ENCODE measurements at regions not wholly inside any gene's neighbourhood (a gene's known extent, or its start where the extent isn't known, plus 50 kb on each side); places are given as distances from the start of the nearest gene placed in this dataset.

GRCh38 chr1:68570871-68571270 lies 74.0 kb upstream of the DEPDC1 start:
- TF ChIP-seq GABPA (IDR thresholded peaks at IDR 0.05; ENCODE audit: low read depth) (no peak), SPI1 (IDR thresholded peaks at IDR 0.05; ENCODE audit: borderline replicate concordance, low read depth) (no peak), CTCF (IDR thresholded peaks at IDR 0.05; ENCODE audit: insufficient read depth, low read length) (no peak), POLR2AphosphoS5 (IDR thresholded peaks at IDR 0.05; ENCODE audit: low read depth) (no peak)
- TF ChIP-seq, protein P1, sequence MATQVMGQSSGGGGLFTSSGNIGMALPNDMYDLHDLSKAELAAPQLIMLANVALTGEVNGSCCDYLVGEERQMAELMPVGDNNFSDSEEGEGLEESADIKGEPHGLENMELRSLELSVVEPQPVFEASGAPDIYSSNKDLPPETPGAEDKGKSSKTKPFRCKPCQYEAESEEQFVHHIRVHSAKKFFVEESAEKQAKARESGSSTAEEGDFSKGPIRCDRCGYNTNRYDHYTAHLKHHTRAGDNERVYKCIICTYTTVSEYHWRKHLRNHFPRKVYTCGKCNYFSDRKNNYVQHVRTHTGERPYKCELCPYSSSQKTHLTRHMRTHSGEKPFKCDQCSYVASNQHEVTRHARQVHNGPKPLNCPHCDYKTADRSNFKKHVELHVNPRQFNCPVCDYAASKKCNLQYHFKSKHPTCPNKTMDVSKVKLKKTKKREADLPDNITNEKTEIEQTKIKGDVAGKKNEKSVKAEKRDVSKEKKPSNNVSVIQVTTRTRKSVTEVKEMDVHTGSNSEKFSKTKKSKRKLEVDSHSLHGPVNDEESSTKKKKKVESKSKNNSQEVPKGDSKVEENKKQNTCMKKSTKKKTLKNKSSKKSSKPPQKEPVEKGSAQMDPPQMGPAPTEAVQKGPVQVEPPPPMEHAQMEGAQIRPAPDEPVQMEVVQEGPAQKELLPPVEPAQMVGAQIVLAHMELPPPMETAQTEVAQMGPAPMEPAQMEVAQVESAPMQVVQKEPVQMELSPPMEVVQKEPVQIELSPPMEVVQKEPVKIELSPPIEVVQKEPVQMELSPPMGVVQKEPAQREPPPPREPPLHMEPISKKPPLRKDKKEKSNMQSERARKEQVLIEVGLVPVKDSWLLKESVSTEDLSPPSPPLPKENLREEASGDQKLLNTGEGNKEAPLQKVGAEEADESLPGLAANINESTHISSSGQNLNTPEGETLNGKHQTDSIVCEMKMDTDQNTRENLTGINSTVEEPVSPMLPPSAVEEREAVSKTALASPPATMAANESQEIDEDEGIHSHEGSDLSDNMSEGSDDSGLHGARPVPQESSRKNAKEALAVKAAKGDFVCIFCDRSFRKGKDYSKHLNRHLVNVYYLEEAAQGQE (IDR thresholded peaks at IDR 0.05; ENCODE audit: insufficient replicate concordance, low read depth): no peak
- Histone ChIP-seq H3K4me3 (replicated peaks; ENCODE audit: insufficient read depth, low read length) (no peak overlapping the region), H3K27ac (replicated peaks) (no peak overlapping the region), H3K27me3 (ENCODE audit: insufficient read depth, poor library complexity, severe bottlenecking) (no peaks in the 10 kb centered on the region)
- DNase-seq (ENCODE audit: low read depth in 1 of 2, low spot score in 1 of 2): no peak

- H3K27ac ChIP-seq (replicated peaks): no peak overlapping the region
- DNase-seq (ENCODE audit: low read depth in 1 of 2, low spot score in 1 of 2): no peak
- no peak for TF ChIP-seq POLR2AphosphoS5 (IDR thresholded peaks at IDR 0.05; ENCODE audit: low read depth)
- TF ChIP-seq GABPA (IDR thresholded peaks at IDR 0.05; ENCODE audit: low read depth): no peak
- no peak for TF ChIP-seq CTCF (IDR thresholded peaks at IDR 0.05; ENCODE audit: insufficient read depth, low read length)
- no peak for TF ChIP-seq SPI1 (IDR thresholded peaks at IDR 0.05; ENCODE audit: borderline replicate concordance, low read depth)
- TF ChIP-seq, protein P1 (IDR thresholded peaks at IDR 0.05; ENCODE audit: insufficient replicate concordance, low read depth): no peak
- H3K27me3 ChIP-seq (ENCODE audit: insufficient read depth, poor library complexity, severe bottlenecking): no peaks in the 10 kb centered on the region
- no peak overlapping the region for H3K4me3 ChIP-seq (replicated peaks; ENCODE audit: insufficient read depth, low read length)
Observed at GRCh38 chr1:68571454-68572235, 74.8 kb upstream of the DEPDC1 start.

- Histone ChIP-seq H3K4me3 (replicated peaks; ENCODE audit: insufficient read depth, low read length) (no peak overlapping the region), H3K27me3 (ENCODE audit: insufficient read depth, poor library complexity, severe bottlenecking) (no peaks in the 10 kb centered on the region), H3K27ac (replicated peaks) (no peak overlapping the region)
- TF ChIP-seq SPI1 (IDR thresholded peaks at IDR 0.05; ENCODE audit: borderline replicate concordance, low read depth): no peak
- no peak for TF ChIP-seq GABPA (IDR thresholded peaks at IDR 0.05; ENCODE audit: low read depth)
- no peak for TF ChIP-seq POLR2AphosphoS5 (IDR thresholded peaks at IDR 0.05; ENCODE audit: low read depth)
- no peak for TF ChIP-seq CTCF (IDR thresholded peaks at IDR 0.05; ENCODE audit: insufficient read depth, low read length)
- no peak for DNase-seq (ENCODE audit: low read depth in 1 of 2, low spot score in 1 of 2)
Observed at GRCh38 chr1:68585351-68585750, 88.5 kb upstream of the DEPDC1 start.

All from HL-60 (cell line).